Naive thymus-derived CD8-positive, alpha-beta T cell (primary cell): ENCODE measurements at regions not wholly inside any gene's neighbourhood (a gene's known extent, or its start where the extent isn't known, plus 50 kb on each side); places are given as distances from the start of the nearest gene placed in this dataset.
"Not testable (repeated sequence)": the region's sequence is repeated elsewhere in the genome, so short reads cannot be mapped to it uniquely, and the experiment has no call there.

Source experiments
- ATAC-seq, 2 donors: fragments of 150-1000 bp; cut with Tn5 transposase in 1 of 2; sonication (Bioruptor Pico), chemical (Tn5 transposase) in 1 of 2; 1 replicate in 1 of 2; 2 replicates in 1 of 2; pipeline ENCODE4 v1.10.0; 2021; ENCODE audit warnings: mild to moderate bottlenecking in 2 of 2, moderate library complexity in 2 of 2
- POLR2A ChIA-PET: fragments of 350-600 bp; sonication (Branson Sonifier 250); formaldehyde crosslinking; loops from one replicate; lab custom pipeline; 2021; ENCODE audit warnings: antibody characterized with exemption; lab: Charles Lee
- DNase-seq, 10 donors: peaks; one replicate each; pipeline versions ENCODE4 v3.0.0 to v3.0.0-alpha.2; 2020 to 2022
- H3K27ac Mint-ChIP-seq, 10 donors: one replicate each; pipeline ENCODE4 v1.8.0; 2020 to 2022; ENCODE audit warnings: mild to moderate bottlenecking in 10 of 10, mixed read lengths in 10 of 10, moderate library complexity in 4 of 10, inconsistent platforms in 1 of 10
- H3K27me3 Mint-ChIP-seq, 5 donors: one replicate each; pipeline ENCODE4 v1.8.0; 2021 to 2022; ENCODE audit warnings: mixed read lengths in 5 of 5
- H3K36me3 Mint-ChIP-seq, 3 donors: one replicate each; pipeline ENCODE4 v1.8.0; 2020 to 2022; ENCODE audit warnings: mixed read lengths in 3 of 3, mild to moderate bottlenecking in 2 of 3, inconsistent platforms in 1 of 3
- H3K4me1 Mint-ChIP-seq, 4 donors: one replicate each; pipeline ENCODE4 v1.8.0; 2021 to 2022; ENCODE audit warnings: mixed read lengths in 4 of 4
- H3K4me3 Mint-ChIP-seq, 10 donors: one replicate each; pipeline ENCODE4 v1.8.0; 2020 to 2022; ENCODE audit warnings: mild to moderate bottlenecking in 10 of 10, mixed read lengths in 10 of 10, moderate library complexity in 6 of 10, inconsistent platforms in 1 of 10
- H3K9me3 Mint-ChIP-seq, 9 donors: one replicate each; pipeline ENCODE4 v1.8.0; 2020 to 2022; ENCODE audit warnings: mixed read lengths in 9 of 9, mild to moderate bottlenecking in 3 of 9, inconsistent platforms in 1 of 9, moderate library complexity in 1 of 9

- no peak for DNase-seq
- Mint-ChIP-seq H3K4me1 (no peaks in the 10 kb centered on the region), H3K4me3 (no peak overlapping the region), H3K27ac (no peak overlapping the region), H3K9me3 (peaks cover 0 to 10% (median under 1%) of the 10 kb centered on the region in 9 donors), H3K36me3 (peaks cover 0 to under 1% (median 0%) of the 10 kb centered on the region in 3 donors), H3K27me3 (peaks cover 8 to 39% (median 9%) of the 10 kb centered on the region in 5 donors)
- POLR2A ChIA-PET: no interaction called here
- ATAC-seq: no peak
These were observed 117.4 kb upstream of the CES5A start for GRCh38 chr16:55992551-55992950.

- H3K4me3 Mint-ChIP-seq: no peak overlapping the region
- H3K4me1 Mint-ChIP-seq: no peaks in the 10 kb centered on the region
- peaks cover 8 to 39% (median 12%) of the 10 kb centered on the region in 5 donors for H3K27me3 Mint-ChIP-seq
- ATAC-seq (no peak), DNase-seq (no peak)
- no peak overlapping the region for H3K27ac Mint-ChIP-seq
- peaks cover 0 to 9% (median 2%) of the 10 kb centered on the region in 9 donors for H3K9me3 Mint-ChIP-seq
- POLR2A ChIA-PET: no interaction called here
- no peaks in the 10 kb centered on the region for H3K36me3 Mint-ChIP-seq
These were observed 116.7 kb upstream of the CES5A start for GRCh38 chr16:55991843-55992242.

GRCh38 chr16:55989569-55989907, 114.4 kb upstream of the CES5A start:
- Mint-ChIP-seq H3K4me1 (no peaks in the 10 kb centered on the region), H3K27me3 (peaks cover 5 to 38% (median 12%) of the 10 kb centered on the region in 5 donors), H3K4me3 (no peak overlapping the region), H3K36me3 (no peaks in the 10 kb centered on the region), H3K27ac (no peak overlapping the region), H3K9me3 (peaks cover 0 to 9% (median 0%) of the 10 kb centered on the region in 9 donors)
- DNase-seq (no peak), ATAC-seq (no peak)
- POLR2A ChIA-PET: no interaction called here

- H3K4me3 Mint-ChIP-seq, ATAC-seq, H3K36me3 Mint-ChIP-seq, H3K27ac Mint-ChIP-seq, DNase-seq, H3K4me1 Mint-ChIP-seq, H3K9me3 Mint-ChIP-seq, POLR2A ChIA-PET: not testable (repeated sequence)
- H3K27me3 Mint-ChIP-seq: peaks cover 4 to 32% (median 13%) of the 10 kb centered on the region in 5 donors
These were observed 113.8 kb upstream of the CES5A start for GRCh38 chr16:55988850-55989568.

GRCh38 chr16:55988013-55988412, 112.8 kb upstream of the CES5A start:
- no peak overlapping the region for H3K4me3 Mint-ChIP-seq
- H3K36me3 Mint-ChIP-seq: no peaks in the 10 kb centered on the region
- ATAC-seq: no peak
- POLR2A ChIA-PET: no interaction called here
- DNase-seq: no peak
- H3K9me3 Mint-ChIP-seq: peaks cover 0 to 9% (median 0%) of the 10 kb centered on the region in 9 donors
- no peaks in the 10 kb centered on the region for H3K4me1 Mint-ChIP-seq
- no peak overlapping the region for H3K27ac Mint-ChIP-seq
- H3K27me3 Mint-ChIP-seq: peaks cover under 1 to 22% (median 14%) of the 10 kb centered on the region in 5 donors

- H3K4me3 Mint-ChIP-seq: no peak overlapping the region
- ATAC-seq (no peak), DNase-seq (no peak)
- POLR2A ChIA-PET: no interaction called here
- peaks cover 0 to 2% (median 0%) of the 10 kb centered on the region in 9 donors for H3K9me3 Mint-ChIP-seq
- no peaks in the 10 kb centered on the region for H3K36me3 Mint-ChIP-seq
- peaks cover 0 to 15% (median 7%) of the 10 kb centered on the region in 5 donors for H3K27me3 Mint-ChIP-seq
- H3K27ac Mint-ChIP-seq: no peak overlapping the region
- no peaks in the 10 kb centered on the region for H3K4me1 Mint-ChIP-seq
These were observed 107.4 kb upstream of the CES5A start for GRCh38 chr16:55982597-55982996.

- Mint-ChIP-seq H3K27me3 (peaks cover 0 to 15% (median 4%) of the 10 kb centered on the region in 5 donors), H3K9me3 (peaks cover 0 to 2% (median 0%) of the 10 kb centered on the region in 9 donors), H3K4me1 (no peaks in the 10 kb centered on the region), H3K27ac (no peak overlapping the region), H3K36me3 (no peaks in the 10 kb centered on the region), H3K4me3 (no peak overlapping the region)
- ATAC-seq (no peak), DNase-seq (no peak)
- POLR2A ChIA-PET: no interaction called here
These were observed 106.4 kb upstream of the CES5A start for GRCh38 chr16:55981557-55981956.

GRCh38 chr16:55976815-55977214, 101.6 kb upstream of the CES5A start:
- no peak for ATAC-seq
- Mint-ChIP-seq H3K36me3 (no peaks in the 10 kb centered on the region), H3K27me3 (peaks cover 2 to 18% (median 10%) of the 10 kb centered on the region in 5 donors), H3K4me1 (no peaks in the 10 kb centered on the region), H3K4me3 (no peak overlapping the region), H3K9me3 (peaks cover 0 to 6% (median 0%) of the 10 kb centered on the region in 9 donors), H3K27ac (no peak overlapping the region)
- POLR2A ChIA-PET: no interaction called here
- no peak for DNase-seq

- ATAC-seq: no peak
- H3K4me1 Mint-ChIP-seq: no peaks in the 10 kb centered on the region
- peaks cover 2 to 29% (median 10%) of the 10 kb centered on the region in 5 donors for H3K27me3 Mint-ChIP-seq
- DNase-seq: no peak
- H3K4me3 Mint-ChIP-seq: no peak overlapping the region
- POLR2A ChIA-PET: no interaction called here
- no peaks in the 10 kb centered on the region for H3K36me3 Mint-ChIP-seq
- H3K27ac Mint-ChIP-seq: no peak overlapping the region
- peaks cover 0 to 4% (median 0%) of the 10 kb centered on the region in 9 donors for H3K9me3 Mint-ChIP-seq
These were observed 96.3 kb upstream of the CES5A start for GRCh38 chr16:55971447-55971846.

GRCh38 chr16:55968221-55968620, 93.0 kb upstream of the CES5A start:
- POLR2A ChIA-PET: no interaction called here

GRCh38 chr16:55964923-55965475, 89.8 kb upstream of the CES5A start:
- Mint-ChIP-seq H3K27me3 (peaks cover 1 to 19% (median 9%) of the 10 kb centered on the region in 5 donors), H3K4me1 (no peaks in the 10 kb centered on the region), H3K4me3 (no peak overlapping the region), H3K27ac (no peak overlapping the region), H3K36me3 (peaks cover 0 to 7% (median 0%) of the 10 kb centered on the region in 3 donors), H3K9me3 (peaks cover under 1 to 7% (median 2%) of the 10 kb centered on the region in 9 donors)
- DNase-seq (no peak), ATAC-seq (no peak)
- POLR2A ChIA-PET: no interaction called here

More at GRCh38 chr16:55968221-55968620, 93.0 kb upstream of the CES5A start:
- peaks cover 2 to 26% (median 5%) of the 10 kb centered on the region in 5 donors for H3K27me3 Mint-ChIP-seq
- no peak overlapping the region for H3K27ac Mint-ChIP-seq
- no peak for DNase-seq
- H3K36me3 Mint-ChIP-seq: no peaks in the 10 kb centered on the region
- no peaks in the 10 kb centered on the region for H3K9me3 Mint-ChIP-seq
- no peak for ATAC-seq
- no peak overlapping the region for H3K4me3 Mint-ChIP-seq
- H3K4me1 Mint-ChIP-seq: no peaks in the 10 kb centered on the region

- Mint-ChIP-seq H3K36me3 (peaks cover 0 to 17% (median 0%) of the 10 kb centered on the region in 3 donors), H3K27me3 (peaks cover 2 to 19% (median 10%) of the 10 kb centered on the region in 5 donors), H3K27ac (no peak overlapping the region), H3K4me1 (no peaks in the 10 kb centered on the region), H3K4me3 (no peak overlapping the region), H3K9me3 (peaks cover 3 to 18% (median 10%) of the 10 kb centered on the region in 9 donors)
- no peak for ATAC-seq
- no peak for DNase-seq
- POLR2A ChIA-PET: no interaction called here
These were observed 80.7 kb upstream of the CES5A start for GRCh38 chr16:55955845-55956244.

GRCh38 chr16:55955424-55955823, 80.3 kb upstream of the CES5A start:
- ATAC-seq (no peak), DNase-seq (no peak)
- Mint-ChIP-seq H3K4me3 (no peak overlapping the region), H3K4me1 (no peaks in the 10 kb centered on the region), H3K27me3 (peaks cover 2 to 23% (median 12%) of the 10 kb centered on the region in 5 donors), H3K9me3 (peaks cover 4 to 17% (median 10%) of the 10 kb centered on the region in 9 donors), H3K36me3 (peaks cover 0 to 17% (median 0%) of the 10 kb centered on the region in 3 donors), H3K27ac (no peak overlapping the region)
- POLR2A ChIA-PET: no interaction called here
